ENCODE measurements at regions not wholly inside any gene's neighbourhood (a gene's known extent, or its start where the extent isn't known, plus 50 kb on each side); places are given as distances from the start of the nearest gene placed in this dataset.
A peak's percentile ranks its signal among the peaks of the same experiment; 100 is the strongest.
"Not testable (repeated sequence)": the region's sequence is repeated elsewhere in the genome, so short reads cannot be mapped to it uniquely, and the experiment has no call there.

GRCh38 chr2:129922571-129923264, 56.7 kb upstream of the RAB6C start:
- Histone ChIP-seq H3K27ac (no peak overlapping the region), H3K4me3 (peak overlapping the region in 1 of 2 donors; percentile 2), H3K4me1 (peaks cover 10% of the 10 kb centered on the region), H3K27me3 (no peaks in the 10 kb centered on the region), H3K36me3 (ENCODE audit: low read depth, missing control alignments) (no peaks in the 10 kb centered on the region), H3K9me3 (no peaks in the 10 kb centered on the region)
- intact Hi-C loops (cut with DNase I; ENCODE audit: low total_unique reads): no loop called here
- 16 to 17% methylated on average over 16 to 21 of the region's 21 CpGs for whole genome bisulfite sequencing, 2 donors
- TF ChIP-seq CTCF (IDR thresholded peaks at IDR 0.05) (no peak), POLR2A (IDR thresholded peaks at IDR 0.05) (no peak)
- no peak for DNase-seq

- H3K9me3 ChIP-seq: no peaks in the 10 kb centered on the region
- TF ChIP-seq CTCF (IDR thresholded peaks at IDR 0.05): peak in 1 of 3 experiments; percentile 44
- no peak for TF ChIP-seq POLR2A (IDR thresholded peaks at IDR 0.05)
- no peaks in the 10 kb centered on the region for H3K27me3 ChIP-seq
- intact Hi-C loops (cut with DNase I; ENCODE audit: low total_unique reads): no loop called here
- H3K4me3 ChIP-seq: peak overlapping the region in 1 of 2 donors; percentile 2
- no peak overlapping the region for H3K27ac ChIP-seq
- H3K4me1 ChIP-seq: peaks cover 10% of the 10 kb centered on the region
- WGBS, 2 donors: 3% methylated on average over 15 to 29 of the region's 30 CpGs
- DNase-seq: peak; percentile 44
- H3K36me3 ChIP-seq (ENCODE audit: low read depth, missing control alignments): no peaks in the 10 kb centered on the region
These were observed 56.0 kb upstream of the RAB6C start for GRCh38 chr2:129923265-129924091.

- H3K27me3 ChIP-seq; H3K36me3 ChIP-seq (ENCODE audit: low read depth, missing control alignments); intact Hi-C loops (cut with DNase I; ENCODE audit: low total_unique reads); H3K27ac ChIP-seq; H3K4me3 ChIP-seq; H3K9me3 ChIP-seq: not testable (repeated sequence)
- 78 to 85% methylated on average over 12 of the region's 12 CpGs for WGBS, 2 donors
- peak; percentile 6 for DNase-seq
- peaks cover 10% of the 10 kb centered on the region for H3K4me1 ChIP-seq
These were observed 55.4 kb upstream of the RAB6C start for GRCh38 chr2:129924115-129924514.

- Histone ChIP-seq H3K36me3 (ENCODE audit: low read depth, missing control alignments) (no peaks in the 10 kb centered on the region), H3K27me3 (no peaks in the 10 kb centered on the region), H3K9me3 (no peaks in the 10 kb centered on the region), H3K4me1 (peaks cover 20% of the 10 kb centered on the region), H3K27ac (no peak overlapping the region), H3K4me3 (no peak overlapping the region)
- no peak for TF ChIP-seq CTCF (IDR thresholded peaks at IDR 0.05)
- no peak for TF ChIP-seq POLR2A (IDR thresholded peaks at IDR 0.05)
- DNase-seq: no peak
- 65 to 69% methylated on average over 3 of the region's 3 CpGs for WGBS, 2 donors
- intact Hi-C loops (cut with DNase I; ENCODE audit: low total_unique reads): no loop called here
These were observed 54.1 kb upstream of the RAB6C start for GRCh38 chr2:129925381-129925780.

GRCh38 chr2:129927696-129928095, 51.8 kb upstream of the RAB6C start:
- H3K4me1 ChIP-seq: peaks cover 18% of the 10 kb centered on the region
- no peak overlapping the region for H3K27ac ChIP-seq
- intact Hi-C loops (cut with DNase I; ENCODE audit: low total_unique reads): no loop called here
- no peaks in the 10 kb centered on the region for H3K36me3 ChIP-seq (ENCODE audit: low read depth, missing control alignments)
- 83 to 96% methylated on average over 1 of the region's 1 CpG for whole genome bisulfite sequencing, 2 donors
- TF ChIP-seq POLR2A (IDR thresholded peaks at IDR 0.05): no peak
- TF ChIP-seq CTCF (IDR thresholded peaks at IDR 0.05): no peak
- DNase-seq: no peak
- no peaks in the 10 kb centered on the region for H3K27me3 ChIP-seq
- H3K9me3 ChIP-seq: no peaks in the 10 kb centered on the region
- no peak overlapping the region for H3K4me3 ChIP-seq

Data from testis (tissue), 2 donors.